ENCODE measurements at regions not wholly inside any gene's neighbourhood (a gene's known extent, or its start where the extent isn't known, plus 50 kb on each side); places are given as distances from the start of the nearest gene placed in this dataset.

DNA sequence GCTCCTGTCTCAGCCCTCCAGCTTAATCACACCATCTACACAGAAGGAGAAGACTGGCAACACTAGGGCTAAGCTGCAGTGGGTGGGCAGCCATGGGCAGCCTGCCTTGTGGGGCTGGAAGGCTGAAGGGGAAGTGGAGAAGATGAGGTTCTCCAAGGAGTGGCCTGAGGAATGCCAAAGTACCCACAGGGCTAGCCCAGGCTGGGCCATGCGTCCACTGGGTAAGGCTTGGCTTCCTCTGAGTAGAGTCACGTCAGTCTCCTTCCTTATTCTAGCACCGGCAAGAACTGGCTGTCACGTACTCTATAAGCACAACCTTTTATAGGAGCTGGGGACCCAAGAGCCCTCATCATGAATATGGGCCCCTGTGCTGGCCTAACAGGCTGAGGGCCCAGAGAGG, 110.6 kb upstream of the SIRPA start:
- POLR2A ChIA-PET, result no interaction called here
- no peaks in the 10 kb centered on the region for H3K36me3 Mint-ChIP-seq (ENCODE audit: insufficient read depth, unreplicated experiment)

DNA sequence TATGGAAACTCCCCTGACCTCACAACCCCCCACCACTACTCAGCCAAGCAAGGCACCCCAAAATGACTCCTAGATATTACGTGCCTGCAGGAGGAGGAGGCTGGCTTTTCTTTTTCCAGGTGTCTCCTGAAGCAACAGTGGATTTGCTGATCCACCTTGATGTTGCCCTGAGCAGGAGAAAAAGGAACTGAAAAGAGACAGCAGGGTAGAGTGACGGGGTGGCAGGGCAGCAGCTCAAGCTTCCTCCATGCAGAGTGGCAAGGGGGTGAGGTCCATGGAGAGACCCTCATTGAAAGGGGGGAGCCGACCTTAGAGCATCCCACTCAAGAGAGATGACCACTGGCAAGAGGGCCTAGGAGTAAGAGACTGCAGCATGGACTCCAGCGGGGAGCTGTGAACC, 112.0 kb upstream of the SIRPA start:
- ChIA-PET CTCF (interaction anchor here (0.6 to 1.0 kb wide), 4 partner anchors 13 to 273 kb away, joined by 3 read pairs; no protein-coding TSS in a partner anchor), POLR2A (no interaction called here)
- no peak overlapping the region for H3K4me3 Mint-ChIP-seq (ENCODE audit: unreplicated experiment)
- H3K36me3 Mint-ChIP-seq (ENCODE audit: insufficient read depth, unreplicated experiment), result no peaks in the 10 kb centered on the region
- no peaks in the 10 kb centered on the region for H3K4me1 Mint-ChIP-seq (ENCODE audit: insufficient read depth, unreplicated experiment)
- no peak for DNase-seq (ENCODE audit: unreplicated experiment)
- TF ChIP-seq, protein P1, sequence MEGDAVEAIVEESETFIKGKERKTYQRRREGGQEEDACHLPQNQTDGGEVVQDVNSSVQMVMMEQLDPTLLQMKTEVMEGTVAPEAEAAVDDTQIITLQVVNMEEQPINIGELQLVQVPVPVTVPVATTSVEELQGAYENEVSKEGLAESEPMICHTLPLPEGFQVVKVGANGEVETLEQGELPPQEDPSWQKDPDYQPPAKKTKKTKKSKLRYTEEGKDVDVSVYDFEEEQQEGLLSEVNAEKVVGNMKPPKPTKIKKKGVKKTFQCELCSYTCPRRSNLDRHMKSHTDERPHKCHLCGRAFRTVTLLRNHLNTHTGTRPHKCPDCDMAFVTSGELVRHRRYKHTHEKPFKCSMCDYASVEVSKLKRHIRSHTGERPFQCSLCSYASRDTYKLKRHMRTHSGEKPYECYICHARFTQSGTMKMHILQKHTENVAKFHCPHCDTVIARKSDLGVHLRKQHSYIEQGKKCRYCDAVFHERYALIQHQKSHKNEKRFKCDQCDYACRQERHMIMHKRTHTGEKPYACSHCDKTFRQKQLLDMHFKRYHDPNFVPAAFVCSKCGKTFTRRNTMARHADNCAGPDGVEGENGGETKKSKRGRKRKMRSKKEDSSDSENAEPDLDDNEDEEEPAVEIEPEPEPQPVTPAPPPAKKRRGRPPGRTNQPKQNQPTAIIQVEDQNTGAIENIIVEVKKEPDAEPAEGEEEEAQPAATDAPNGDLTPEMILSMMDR (IDR thresholded peaks at IDR 0.05; ENCODE audit: unreplicated experiment), result no peak
- intact Hi-C loops (cut with micrococcal nuclease), result no loop called here
- no peaks in the 10 kb centered on the region for H3K9me3 Mint-ChIP-seq (ENCODE audit: unreplicated experiment)
- H3K27me3 Mint-ChIP-seq (ENCODE audit: insufficient read depth, unreplicated experiment), result peaks cover 42% of the 10 kb centered on the region
- no peak overlapping the region for H3K27ac Mint-ChIP-seq (ENCODE audit: low read depth, unreplicated experiment)
- BruUV-seq (replicated peaks), result no TSS peak

More for the DNA sequence above, 110.6 kb upstream of the SIRPA start:
- Mint-ChIP-seq H3K4me1 (ENCODE audit: insufficient read depth, unreplicated experiment) (no peaks in the 10 kb centered on the region), H3K27ac (ENCODE audit: low read depth, unreplicated experiment) (no peak overlapping the region), H3K27me3 (ENCODE audit: insufficient read depth, unreplicated experiment) (peaks cover 47% of the 10 kb centered on the region), H3K4me3 (ENCODE audit: unreplicated experiment) (no peak overlapping the region), H3K9me3 (ENCODE audit: unreplicated experiment) (no peaks in the 10 kb centered on the region)
- no TSS peak for BruUV-seq (replicated peaks)
- CTCF ChIA-PET, result interaction anchor here (0.5 to 1.8 kb wide), 4 partner anchors 8 to 403 kb away, joined by 3 to 6 read pairs (median 4); no protein-coding TSS in a partner anchor
- intact Hi-C loops (cut with micrococcal nuclease), result no loop called here
- no peak for DNase-seq (ENCODE audit: unreplicated experiment)
- TF ChIP-seq, protein P1 (IDR thresholded peaks at IDR 0.05; ENCODE audit: unreplicated experiment), result no peak

DNA sequence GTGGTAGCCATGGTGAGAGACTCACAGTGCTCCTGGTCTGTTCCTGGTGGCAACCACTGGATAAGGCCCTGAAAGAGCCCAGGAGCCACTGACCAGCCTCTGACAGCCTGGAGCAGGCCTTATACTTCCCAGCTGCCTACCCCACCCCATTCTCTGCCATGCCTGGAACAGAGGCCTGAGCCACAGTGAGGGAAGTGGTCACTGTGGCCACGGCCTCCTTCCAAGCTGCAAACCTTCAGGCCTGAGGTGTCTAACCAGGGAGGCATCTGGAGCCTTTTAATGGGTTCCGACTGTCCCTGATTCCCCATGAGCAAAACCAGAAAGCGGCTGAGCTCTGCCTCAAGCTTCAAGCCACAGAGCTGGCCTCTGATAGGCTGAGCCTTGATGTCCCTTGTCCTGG, 113.0 kb upstream of the SIRPA start:
- peaks cover 32% of the 10 kb centered on the region for H3K27me3 Mint-ChIP-seq (ENCODE audit: insufficient read depth, unreplicated experiment)
- no TSS peak for BruUV-seq (replicated peaks)
- ChIA-PET CTCF (interaction anchor here (0.8 to 1.1 kb wide), 2 partner anchors 9 to 17 kb away, joined by 3 read pairs; no protein-coding TSS in a partner anchor), POLR2A (no interaction called here)
- DNase-seq (ENCODE audit: unreplicated experiment), result no peak
- peaks cover 4% of the 10 kb centered on the region for H3K4me1 Mint-ChIP-seq (ENCODE audit: insufficient read depth, unreplicated experiment)
- intact Hi-C loops (cut with micrococcal nuclease), result no loop called here
- H3K4me3 Mint-ChIP-seq (ENCODE audit: unreplicated experiment), result no peak overlapping the region
- TF ChIP-seq, protein P1 (IDR thresholded peaks at IDR 0.05; ENCODE audit: unreplicated experiment), result no peak
- no peaks in the 10 kb centered on the region for H3K9me3 Mint-ChIP-seq (ENCODE audit: unreplicated experiment)
- H3K27ac Mint-ChIP-seq (ENCODE audit: low read depth, unreplicated experiment), result no peak overlapping the region
- no peaks in the 10 kb centered on the region for H3K36me3 Mint-ChIP-seq (ENCODE audit: insufficient read depth, unreplicated experiment)

DNA sequence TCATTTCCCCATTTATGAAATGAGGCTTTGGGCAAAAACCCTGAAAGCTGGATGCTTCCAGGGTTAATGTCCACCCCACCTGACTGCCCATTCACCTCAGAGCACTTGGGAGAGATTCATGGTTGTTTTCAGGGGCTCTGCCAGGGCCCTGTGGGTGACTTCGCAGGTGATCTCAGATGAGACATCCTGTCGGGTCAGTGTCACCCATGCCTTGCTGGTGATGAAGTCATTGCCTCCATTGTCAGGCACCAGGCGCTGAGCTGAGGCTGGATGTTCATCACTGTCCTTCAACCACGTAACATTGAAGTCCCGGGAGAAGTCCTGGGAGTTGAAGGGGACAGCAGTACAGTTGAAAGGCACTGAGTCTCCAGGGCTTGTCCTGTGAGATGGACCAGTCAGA, 115.6 kb upstream of the SIRPA start:
- Mint-ChIP-seq H3K27ac (ENCODE audit: low read depth, unreplicated experiment) (no peak overlapping the region), H3K9me3 (ENCODE audit: unreplicated experiment) (no peaks in the 10 kb centered on the region), H3K4me3 (ENCODE audit: unreplicated experiment) (no peak overlapping the region), H3K4me1 (ENCODE audit: insufficient read depth, unreplicated experiment) (peaks cover 18% of the 10 kb centered on the region), H3K27me3 (ENCODE audit: insufficient read depth, unreplicated experiment) (peaks cover 14% of the 10 kb centered on the region), H3K36me3 (ENCODE audit: insufficient read depth, unreplicated experiment) (no peaks in the 10 kb centered on the region)
- CTCF ChIA-PET, result interaction anchor here (0.7 to 1.8 kb wide), 4 partner anchors 12 to 270 kb away, joined by 3 to 15 read pairs (median 4); no protein-coding TSS in a partner anchor
- TF ChIP-seq, protein P1 (IDR thresholded peaks at IDR 0.05; ENCODE audit: unreplicated experiment), result no peak
- intact Hi-C loops (cut with micrococcal nuclease), result no loop called here
- POLR2A ChIA-PET, result no interaction called here
- BruUV-seq (replicated peaks), result no TSS peak
- DNase-seq (ENCODE audit: unreplicated experiment), result no peak

Measured in MCF 10A (cell line).